ENCODE measurements at regions not wholly inside any gene's neighbourhood (a gene's known extent, or its start where the extent isn't known, plus 50 kb on each side); places are given as distances from the start of the nearest gene placed in this dataset.

GRCh38 chr4:57789666-57790065 lies 679.5 kb upstream of the IGFBP7 start:
- DNase-seq (ENCODE audit: low read depth) = no peak
- TF ChIP-seq CTCF (IDR thresholded peaks at IDR 0.05; ENCODE audit: control insufficient read depth, extremely low read depth, insufficient read depth) = no peak
- H3K4me3 ChIP-seq (ENCODE audit: low read depth, low read length) = no peak overlapping the region

GRCh38 chr4:57777876-57778275 lies 667.7 kb upstream of the IGFBP7 start:
- DNase-seq (ENCODE audit: low read depth) = no peak
- H3K4me3 ChIP-seq (ENCODE audit: low read depth, low read length) = no peak overlapping the region
- TF ChIP-seq CTCF (IDR thresholded peaks at IDR 0.05; ENCODE audit: control insufficient read depth, extremely low read depth, insufficient read depth) = no peak

GRCh38 chr4:57774681-57775080 lies 664.5 kb upstream of the IGFBP7 start:
- no peak for DNase-seq (ENCODE audit: low read depth)
- H3K4me3 ChIP-seq (ENCODE audit: low read depth, low read length) = no peak overlapping the region
- TF ChIP-seq CTCF (IDR thresholded peaks at IDR 0.05; ENCODE audit: control insufficient read depth, extremely low read depth, insufficient read depth) = no peak

GRCh38 chr4:57774171-57774570 lies 664.0 kb upstream of the IGFBP7 start:
- no peak overlapping the region for H3K4me3 ChIP-seq (ENCODE audit: low read depth, low read length)
- TF ChIP-seq CTCF (IDR thresholded peaks at IDR 0.05; ENCODE audit: control insufficient read depth, extremely low read depth, insufficient read depth) = no peak
- no peak for DNase-seq (ENCODE audit: low read depth)

GRCh38 chr4:57766341-57766740 lies 656.2 kb upstream of the IGFBP7 start:
- no peak for TF ChIP-seq CTCF (IDR thresholded peaks at IDR 0.05; ENCODE audit: control insufficient read depth, extremely low read depth, insufficient read depth)
- DNase-seq (ENCODE audit: low read depth) = no peak
- no peak overlapping the region for H3K4me3 ChIP-seq (ENCODE audit: low read depth, low read length)

GRCh38 chr4:57764856-57765255 lies 654.7 kb upstream of the IGFBP7 start:
- H3K4me3 ChIP-seq (ENCODE audit: low read depth, low read length) = no peak overlapping the region
- no peak for TF ChIP-seq CTCF (IDR thresholded peaks at IDR 0.05; ENCODE audit: control insufficient read depth, extremely low read depth, insufficient read depth)
- no peak for DNase-seq (ENCODE audit: low read depth)

GRCh38 chr4:57763070-57763469 lies 652.9 kb upstream of the IGFBP7 start:
- no peak for TF ChIP-seq CTCF (IDR thresholded peaks at IDR 0.05; ENCODE audit: control insufficient read depth, extremely low read depth, insufficient read depth)
- no peak for DNase-seq (ENCODE audit: low read depth)
- H3K4me3 ChIP-seq (ENCODE audit: low read depth, low read length) = no peak overlapping the region

Measured in LNCaP clone FGC (cell line).